Fibroblast of pulmonary artery (primary cell): ENCODE measurements at regions not wholly inside any gene's neighbourhood (a gene's known extent, or its start where the extent isn't known, plus 50 kb on each side); places are given as distances from the start of the nearest gene placed in this dataset.

ENCODE experiments used
- DNase-seq: peaks from one replicate; pipeline ENCODE4 v3.0.0-alpha.2; 2010; ENCODE audit warnings: low read depth
- H3K4me3 ChIP-seq: replicated peaks from 2 replicates; pipeline ENCODE4 v1.5.1; 2011; ENCODE audit warnings: low read depth, mild to moderate bottlenecking, control low read depth, low read length, moderate library complexity
- TF ChIP-seq, protein P1 (sequence below): IDR thresholded peaks from 2 replicates; pipeline ENCODE4 v1.5.1; 2011; ENCODE audit warnings: mild to moderate bottlenecking, control low read depth, low read length, inconsistent platforms; ENCODE audit errors: missing control alignments

DNA sequence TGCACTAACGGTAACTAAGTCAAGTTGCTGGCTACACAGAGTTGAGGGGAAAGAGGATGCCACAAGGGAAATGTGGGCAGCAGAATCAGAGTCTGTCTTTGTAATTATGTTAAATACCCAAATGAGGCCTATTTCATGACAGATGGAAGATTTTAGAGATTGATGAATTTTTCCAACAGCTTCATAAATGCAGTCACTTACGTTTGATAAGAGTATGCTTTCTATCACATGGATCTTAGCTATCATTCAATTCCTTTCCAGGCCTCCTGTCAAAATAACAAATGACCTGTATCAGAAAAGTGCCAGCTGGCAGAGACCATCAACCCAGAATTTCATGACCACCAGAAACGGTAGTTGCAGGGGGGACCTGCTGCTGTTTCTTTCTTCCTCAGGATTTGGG lies 148.4 kb upstream of the PLPP4 start:
- no peak overlapping the region for H3K4me3 ChIP-seq
- TF ChIP-seq, protein P1, sequence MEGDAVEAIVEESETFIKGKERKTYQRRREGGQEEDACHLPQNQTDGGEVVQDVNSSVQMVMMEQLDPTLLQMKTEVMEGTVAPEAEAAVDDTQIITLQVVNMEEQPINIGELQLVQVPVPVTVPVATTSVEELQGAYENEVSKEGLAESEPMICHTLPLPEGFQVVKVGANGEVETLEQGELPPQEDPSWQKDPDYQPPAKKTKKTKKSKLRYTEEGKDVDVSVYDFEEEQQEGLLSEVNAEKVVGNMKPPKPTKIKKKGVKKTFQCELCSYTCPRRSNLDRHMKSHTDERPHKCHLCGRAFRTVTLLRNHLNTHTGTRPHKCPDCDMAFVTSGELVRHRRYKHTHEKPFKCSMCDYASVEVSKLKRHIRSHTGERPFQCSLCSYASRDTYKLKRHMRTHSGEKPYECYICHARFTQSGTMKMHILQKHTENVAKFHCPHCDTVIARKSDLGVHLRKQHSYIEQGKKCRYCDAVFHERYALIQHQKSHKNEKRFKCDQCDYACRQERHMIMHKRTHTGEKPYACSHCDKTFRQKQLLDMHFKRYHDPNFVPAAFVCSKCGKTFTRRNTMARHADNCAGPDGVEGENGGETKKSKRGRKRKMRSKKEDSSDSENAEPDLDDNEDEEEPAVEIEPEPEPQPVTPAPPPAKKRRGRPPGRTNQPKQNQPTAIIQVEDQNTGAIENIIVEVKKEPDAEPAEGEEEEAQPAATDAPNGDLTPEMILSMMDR = no peak
- DNase-seq = no peak

DNA sequence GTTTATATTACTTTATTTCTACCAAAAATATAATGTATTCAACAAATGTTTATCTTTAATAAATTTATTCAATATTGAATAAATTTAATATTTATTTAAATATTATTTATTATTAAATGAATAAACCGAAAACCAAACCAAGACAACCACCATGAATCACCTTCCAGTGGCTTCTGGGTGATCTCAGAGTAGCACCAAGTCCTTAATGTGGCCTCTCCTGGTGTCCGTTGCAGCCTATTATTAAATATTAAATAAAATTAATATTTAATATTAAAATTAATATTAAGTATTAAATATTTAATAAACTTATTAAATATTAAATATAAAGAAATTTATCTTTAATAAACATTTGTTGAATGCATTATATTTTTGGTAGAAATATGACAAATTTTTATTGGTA lies 143.3 kb upstream of the PLPP4 start:
- TF ChIP-seq, protein P1 = no peak
- DNase-seq = no peak
- no peak overlapping the region for H3K4me3 ChIP-seq

DNA sequence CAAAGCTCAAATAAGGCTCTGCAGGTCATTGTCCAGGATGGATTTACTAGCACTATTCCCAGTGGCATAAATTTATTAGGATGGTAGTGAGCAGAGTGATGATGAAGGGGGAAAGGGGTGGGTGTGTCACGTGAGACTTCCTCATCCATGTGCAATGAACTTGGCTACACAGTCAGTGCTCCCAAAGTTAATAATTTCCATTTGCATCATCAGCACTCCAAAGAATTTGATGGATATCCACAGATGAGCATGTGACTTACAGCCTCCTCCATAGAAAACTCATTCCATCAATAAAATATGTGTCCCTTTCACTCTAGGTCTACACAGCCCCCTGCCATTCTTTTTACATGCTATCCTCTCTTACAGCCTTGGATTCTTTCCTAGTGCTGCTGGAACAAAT lies 142.6 kb upstream of the PLPP4 start:
- TF ChIP-seq, protein P1 = no peak
- no peak for DNase-seq
- H3K4me3 ChIP-seq = no peak overlapping the region

DNA sequence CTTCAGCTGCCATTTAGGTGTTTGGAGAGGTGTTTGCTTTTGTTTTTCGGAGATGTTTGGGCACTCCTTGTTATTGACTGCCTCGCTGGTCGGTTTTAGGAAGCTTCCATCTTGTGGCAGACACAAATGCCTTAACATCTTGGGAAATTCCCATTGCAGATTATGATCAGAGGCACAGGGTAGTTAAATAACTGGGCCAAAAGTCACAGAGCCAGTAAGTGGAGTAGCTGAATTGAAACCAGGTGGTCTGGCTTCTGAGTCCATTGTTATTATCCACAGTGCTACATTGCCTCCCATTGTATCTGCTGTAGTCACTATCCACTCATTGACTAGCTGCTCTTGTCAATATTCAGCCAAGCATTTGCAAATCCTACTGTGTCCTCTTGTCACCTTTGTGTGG lies 138.2 kb upstream of the PLPP4 start:
- DNase-seq = no peak
- TF ChIP-seq, protein P1 = no peak
- no peak overlapping the region for H3K4me3 ChIP-seq

DNA sequence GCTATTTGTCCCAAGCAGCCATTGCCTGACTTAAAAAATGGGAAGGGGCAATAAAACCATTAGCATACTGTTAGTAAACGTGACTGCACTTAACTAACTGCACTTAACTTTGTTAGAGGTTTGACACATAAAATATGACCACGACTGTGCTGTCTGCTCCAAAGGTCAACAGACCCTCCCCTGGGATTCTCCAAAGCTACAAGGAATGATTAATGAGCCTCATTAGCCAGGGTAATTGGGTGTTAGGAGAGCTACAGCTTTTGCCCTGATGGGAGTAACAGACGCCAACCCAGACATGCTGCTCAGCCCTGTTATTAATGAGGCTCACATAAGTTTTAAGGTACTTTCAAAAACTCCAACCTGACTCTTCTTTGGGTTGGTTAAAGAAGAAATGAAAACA lies 129.4 kb upstream of the PLPP4 start:
- H3K4me3 ChIP-seq = no peak overlapping the region
- DNase-seq = no peak
- TF ChIP-seq, protein P1 = no peak

DNA sequence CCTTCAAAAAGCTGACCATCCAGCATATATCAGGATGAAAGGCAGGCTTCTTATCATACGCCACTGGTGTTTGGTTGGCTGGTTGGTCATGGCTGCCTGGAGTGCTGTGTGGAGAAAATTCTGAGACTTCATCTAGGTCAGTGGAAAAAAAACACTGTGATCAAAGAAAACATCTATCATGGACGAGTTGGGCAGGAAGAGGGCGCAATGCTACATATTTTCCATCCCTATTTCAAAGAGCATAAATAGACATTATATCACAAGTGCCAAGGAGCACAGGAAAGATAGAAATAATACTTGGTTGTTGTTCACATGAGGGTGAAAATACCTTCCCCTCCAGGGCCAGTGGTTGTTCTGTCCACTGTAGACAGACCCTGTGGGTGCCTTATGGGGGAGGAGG lies 128.4 kb upstream of the PLPP4 start:
- no peak overlapping the region for H3K4me3 ChIP-seq
- TF ChIP-seq, protein P1 = no peak
- DNase-seq = no peak

DNA sequence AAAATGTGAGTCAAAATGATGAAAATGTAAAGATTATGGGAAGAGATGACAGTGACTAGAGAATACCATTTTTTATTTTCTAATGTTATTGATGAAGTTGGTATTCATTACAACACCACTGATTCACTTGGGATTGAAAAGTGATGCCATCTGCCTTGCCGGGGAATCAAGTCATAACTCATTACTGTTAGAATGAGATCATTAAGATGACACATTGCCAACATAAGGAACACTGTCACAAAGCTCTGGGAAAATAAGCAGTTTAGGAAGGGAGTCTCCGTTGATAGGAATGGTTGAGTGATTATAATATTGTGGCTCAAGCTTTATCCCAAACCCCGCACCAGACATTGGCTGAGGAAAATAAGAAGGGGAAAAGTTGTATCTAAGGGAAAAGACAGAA lies 121.5 kb upstream of the PLPP4 start:
- TF ChIP-seq, protein P1 = no peak
- DNase-seq = no peak
- H3K4me3 ChIP-seq = no peak overlapping the region
